ENCODE measurements at regions not wholly inside any gene's neighbourhood (a gene's known extent, or its start where the extent isn't known, plus 50 kb on each side); places are given as distances from the start of the nearest gene placed in this dataset.

DNA sequence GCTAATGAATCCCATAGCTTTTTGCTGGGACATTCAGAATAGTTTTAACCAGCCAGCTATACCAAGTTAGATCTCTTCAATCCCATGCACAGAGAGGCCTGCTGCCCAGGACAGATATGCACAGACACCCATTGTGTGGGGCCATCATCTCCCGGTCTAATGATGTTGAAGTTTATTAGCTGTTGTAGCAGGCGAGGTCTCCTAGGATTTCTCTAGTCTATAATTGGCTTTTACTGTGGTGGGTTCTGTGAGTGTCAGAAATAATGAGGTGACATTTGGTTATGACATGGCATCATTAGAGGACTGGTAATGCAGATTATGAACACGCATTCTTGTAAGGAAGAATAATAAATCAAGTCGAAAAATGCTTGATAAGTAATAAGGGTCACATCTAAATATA is 81.4 kb upstream of the PLPP4 start:
- no TSS peak for BruUV-seq (replicated peaks)
- Histone ChIP-seq H3K27me3 (replicated peaks; ENCODE audit: control insufficient read depth, insufficient read depth, low read length) (no peaks in the 10 kb centered on the region; the same call in 1 of the 2 replicates), H3K4me1 (no peaks in the 10 kb centered on the region), H3K36me3 (ENCODE audit: control insufficient read depth, insufficient read depth, low read length) (no peaks in the 10 kb centered on the region), H3K4me3 (ENCODE audit: low read depth, low read length) (no peak overlapping the region), H3K9me3 (no peaks in the 10 kb centered on the region)
- Mint-ChIP-seq H3K4me3 (ENCODE audit: unreplicated experiment) (no peak overlapping the region), H3K4me1 (ENCODE audit: low read depth, unreplicated experiment) (no peaks in the 10 kb centered on the region), H3K27ac (ENCODE audit: unreplicated experiment) (no peak overlapping the region), H3K9me3 (ENCODE audit: unreplicated experiment) (no peaks in the 10 kb centered on the region), H3K27me3 (ENCODE audit: insufficient read depth, unreplicated experiment) (peaks cover 19% of the 10 kb centered on the region), H3K36me3 (ENCODE audit: insufficient read depth, unreplicated experiment) (no peaks in the 10 kb centered on the region)
- ChIA-PET POLR2A (no interaction called here), CTCF (no interaction called here)
- no peak for DNase-seq
- intact Hi-C loops (cut with micrococcal nuclease; ENCODE audit: unreplicated experiment), result no loop called here
- TF ChIP-seq CTCF (IDR thresholded peaks at IDR 0.05; ENCODE audit: insufficient read depth in 1 of 2, low read depth in 1 of 2, low read length in 1 of 2, severe bottlenecking in 1 of 2, unreplicated experiment in 1 of 2), result no peak

- no peaks in the 10 kb centered on the region for H3K4me1 ChIP-seq
- no peak for DNase-seq
- Mint-ChIP-seq H3K27me3 (ENCODE audit: insufficient read depth, unreplicated experiment) (peaks cover 19% of the 10 kb centered on the region), H3K4me1 (ENCODE audit: low read depth, unreplicated experiment) (no peaks in the 10 kb centered on the region), H3K36me3 (ENCODE audit: insufficient read depth, unreplicated experiment) (no peaks in the 10 kb centered on the region), H3K4me3 (ENCODE audit: unreplicated experiment) (no peak overlapping the region), H3K9me3 (ENCODE audit: unreplicated experiment) (no peaks in the 10 kb centered on the region), H3K27ac (ENCODE audit: unreplicated experiment) (no peak overlapping the region)
- intact Hi-C loops (cut with micrococcal nuclease; ENCODE audit: unreplicated experiment), result no loop called here
- H3K9me3 ChIP-seq, result no peaks in the 10 kb centered on the region
- no TSS peak for BruUV-seq (replicated peaks)
- no peak overlapping the region for H3K4me3 ChIP-seq (ENCODE audit: low read depth, low read length)
- no peaks in the 10 kb centered on the region for H3K36me3 ChIP-seq (ENCODE audit: control insufficient read depth, insufficient read depth, low read length)
- ChIA-PET CTCF (no interaction called here), POLR2A (no interaction called here)
- no peaks in the 10 kb centered on the region; the same call in none of the 2 replicates for H3K27me3 ChIP-seq (replicated peaks; ENCODE audit: control insufficient read depth, insufficient read depth, low read length)
- no peak for TF ChIP-seq CTCF (IDR thresholded peaks at IDR 0.05; ENCODE audit: insufficient read depth in 1 of 2, low read depth in 1 of 2, low read length in 1 of 2, severe bottlenecking in 1 of 2, unreplicated experiment in 1 of 2)
Measured at GRCh38 chr10:120381931-120382330, 75.1 kb upstream of the PLPP4 start.

DNA sequence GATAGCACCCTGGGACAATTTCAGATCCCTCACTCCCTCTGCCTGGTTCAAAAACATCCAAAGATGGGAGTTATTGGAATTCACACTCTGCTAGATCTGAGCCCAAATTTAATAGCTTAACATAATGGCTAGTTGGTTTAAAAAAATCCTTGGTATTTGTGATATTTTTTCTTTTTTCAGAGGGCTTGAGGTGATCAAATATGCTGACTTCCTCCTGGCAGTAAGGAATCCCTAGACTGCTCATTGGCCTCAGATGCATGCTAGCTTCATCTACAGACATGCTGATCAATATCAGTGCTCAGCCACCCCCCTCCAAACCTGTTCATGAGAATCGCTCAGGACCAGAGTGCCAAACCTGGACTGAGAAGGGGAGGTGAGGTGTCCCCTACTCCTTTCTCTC is 74.7 kb upstream of the PLPP4 start:
- Mint-ChIP-seq H3K36me3 (ENCODE audit: insufficient read depth, unreplicated experiment) (no peaks in the 10 kb centered on the region), H3K27ac (ENCODE audit: unreplicated experiment) (no peak overlapping the region), H3K4me1 (ENCODE audit: low read depth, unreplicated experiment) (no peaks in the 10 kb centered on the region), H3K9me3 (ENCODE audit: unreplicated experiment) (no peaks in the 10 kb centered on the region), H3K27me3 (ENCODE audit: insufficient read depth, unreplicated experiment) (peaks cover 23% of the 10 kb centered on the region), H3K4me3 (ENCODE audit: unreplicated experiment) (no peak overlapping the region)
- Histone ChIP-seq H3K4me1 (no peaks in the 10 kb centered on the region), H3K36me3 (ENCODE audit: control insufficient read depth, insufficient read depth, low read length) (no peaks in the 10 kb centered on the region), H3K9me3 (no peaks in the 10 kb centered on the region), H3K4me3 (ENCODE audit: low read depth, low read length) (no peak overlapping the region), H3K27me3 (replicated peaks; ENCODE audit: control insufficient read depth, insufficient read depth, low read length) (no peaks in the 10 kb centered on the region; the same call in none of the 2 replicates)
- POLR2A ChIA-PET, result no interaction called here
- BruUV-seq (replicated peaks), result no TSS peak
- no peak for DNase-seq
- intact Hi-C loops (cut with micrococcal nuclease; ENCODE audit: unreplicated experiment), result no loop called here
- no peak for TF ChIP-seq CTCF (IDR thresholded peaks at IDR 0.05; ENCODE audit: insufficient read depth in 1 of 2, low read depth in 1 of 2, low read length in 1 of 2, severe bottlenecking in 1 of 2, unreplicated experiment in 1 of 2)
- CTCF ChIA-PET, result no interaction called here

Data from Caco-2 (cell line).